ENCODE measurements at regions not wholly inside any gene's neighbourhood (a gene's known extent, or its start where the extent isn't known, plus 50 kb on each side); places are given as distances from the start of the nearest gene placed in this dataset.

GRCh38 chr2:39515897-39516346 is 78.8 kb upstream of the MAP4K3 start:
- TF ChIP-seq CTCF (IDR thresholded peaks at IDR 0.05; ENCODE audit: control extremely low read depth in 1 of 3, insufficient read depth in 1 of 3, low read depth in 1 of 3, low read length in 3 of 3) = no peak
- no peak for TF ChIP-seq MAFK (IDR thresholded peaks at IDR 0.05; ENCODE audit: low read depth, low read length)
- TF ChIP-seq CEBPB (IDR thresholded peaks at IDR 0.05; ENCODE audit: low read depth, low read length) = no peak
- no peak for TF ChIP-seq POLR2AphosphoS5 (IDR thresholded peaks at IDR 0.05; ENCODE audit: low read depth, low read length)
- TF ChIP-seq EZH2 (IDR thresholded peaks at IDR 0.05; ENCODE audit: low read depth, low read length, severe bottlenecking) = no peak
- TF ChIP-seq YY1 (IDR thresholded peaks at IDR 0.05; ENCODE audit: low read depth, low read length) = no peak
- no peak for TF ChIP-seq USF2 (IDR thresholded peaks at IDR 0.05; ENCODE audit: low read length)
- TF ChIP-seq GABPA (IDR thresholded peaks at IDR 0.05; ENCODE audit: borderline replicate concordance, insufficient read depth, low read length) = no peak
- no peak for TF ChIP-seq POLR2A (IDR thresholded peaks at IDR 0.05; ENCODE audit: control extremely low read depth in 1 of 2, low read depth in 2 of 2, low read length in 2 of 2)
- TF ChIP-seq HDAC2 (IDR thresholded peaks at IDR 0.05; ENCODE audit: borderline replicate concordance in 1 of 2, low read depth in 2 of 2, low read length in 2 of 2) = no peak
- no peak for TF ChIP-seq CHD2 (IDR thresholded peaks at IDR 0.05; ENCODE audit: low read length)
- no peak for TF ChIP-seq ATF2 (IDR thresholded peaks at IDR 0.05; ENCODE audit: low read length)

Data from H1 (cell line).